ENCODE measurements at regions not wholly inside any gene's neighbourhood (a gene's known extent, or its start where the extent isn't known, plus 50 kb on each side); places are given as distances from the start of the nearest gene placed in this dataset.
"Not testable (repeated sequence)": the region's sequence is repeated elsewhere in the genome, so short reads cannot be mapped to it uniquely, and the experiment has no call there.

DNA sequence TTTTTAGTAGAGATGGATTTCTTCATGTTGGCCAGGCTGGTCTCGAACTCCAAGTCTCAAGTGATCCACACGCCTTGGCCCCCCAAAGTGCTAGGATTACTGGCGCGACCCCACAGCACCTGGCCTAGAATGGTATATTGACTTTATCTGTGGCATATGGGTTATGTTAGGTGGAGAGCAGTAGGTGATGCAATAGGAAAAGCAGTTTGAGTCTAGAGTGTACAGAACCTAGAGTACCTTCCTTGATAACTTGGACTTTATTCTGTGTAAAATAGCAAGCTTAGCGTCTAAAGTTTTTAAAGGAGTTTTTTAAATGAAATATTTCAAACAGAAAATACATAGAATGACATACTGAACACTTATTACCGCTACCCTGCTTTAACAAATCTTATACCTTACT is 139.5 kb upstream of the XIST start:
- Mint-ChIP-seq H3K27ac (no peak overlapping the region), H3K36me3 (ENCODE audit: low read depth) (peaks cover 20% of the 10 kb centered on the region), H3K4me3 (no peak overlapping the region), H3K4me1 (peaks cover 3% of the 10 kb centered on the region), H3K9me3 (no peaks in the 10 kb centered on the region), H3K27me3 (no peaks in the 10 kb centered on the region)
- intact Hi-C loops (cut with micrococcal nuclease) = no loop called here
- DNase-seq = no peak

DNA sequence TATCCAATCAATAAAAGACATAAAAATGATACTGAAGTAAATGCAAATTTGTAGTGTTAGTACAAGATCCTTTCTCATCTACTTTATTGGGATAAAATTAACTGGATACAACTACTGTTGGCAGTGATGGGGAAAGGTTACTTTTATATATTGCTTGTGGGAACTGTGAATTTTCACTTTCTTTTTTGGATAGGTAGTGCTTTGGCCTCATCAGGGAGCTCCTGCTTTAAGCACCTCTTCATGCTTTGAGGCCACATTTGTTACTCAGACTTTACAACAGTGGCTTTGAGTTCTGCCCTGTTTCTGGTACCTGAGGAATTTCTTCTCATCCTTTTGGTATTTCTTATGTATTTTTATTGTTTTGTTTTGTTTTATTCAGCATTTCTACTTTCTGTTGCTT is 134.7 kb upstream of the XIST start:
- no peak overlapping the region for H3K4me3 Mint-ChIP-seq
- H3K4me1 Mint-ChIP-seq = peaks cover 3% of the 10 kb centered on the region
- intact Hi-C loops (cut with micrococcal nuclease) = no loop called here
- H3K27me3 Mint-ChIP-seq = no peaks in the 10 kb centered on the region
- H3K9me3 Mint-ChIP-seq = no peaks in the 10 kb centered on the region
- DNase-seq = no peak
- no peak overlapping the region for H3K27ac Mint-ChIP-seq
- H3K36me3 Mint-ChIP-seq (ENCODE audit: low read depth) = peaks cover 21% of the 10 kb centered on the region

DNA sequence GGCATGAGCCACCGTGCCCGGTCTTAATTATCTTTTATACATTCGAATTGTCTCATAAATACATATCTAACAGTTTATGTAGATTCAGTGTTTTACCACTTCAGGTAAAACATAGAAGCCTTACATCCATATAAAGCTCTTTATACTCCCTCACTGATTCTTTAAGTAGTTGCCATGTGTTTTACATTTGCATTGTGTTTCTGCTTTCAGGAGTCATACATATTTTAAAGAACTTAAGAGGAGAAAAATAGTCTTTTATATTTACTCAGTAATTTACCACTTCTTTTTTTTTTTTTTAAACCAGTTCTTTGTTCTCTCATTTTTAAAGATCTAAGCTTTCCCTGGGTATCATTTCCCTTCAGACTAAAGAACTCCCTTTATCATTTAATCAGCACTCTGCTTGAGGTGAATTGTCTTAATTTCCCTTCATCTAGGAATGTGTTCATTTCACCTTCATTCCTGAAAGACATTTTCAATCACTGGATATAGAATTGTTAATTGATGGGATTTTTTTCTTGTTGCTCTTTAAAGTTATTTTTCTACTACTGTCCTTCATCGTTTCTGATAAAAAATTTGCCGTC is 127.1 kb upstream of the XIST start:
- Mint-ChIP-seq H3K4me1 (peaks cover 8% of the 10 kb centered on the region), H3K27ac (no peak overlapping the region)
- intact Hi-C loops (cut with micrococcal nuclease) = no loop called here

DNA sequence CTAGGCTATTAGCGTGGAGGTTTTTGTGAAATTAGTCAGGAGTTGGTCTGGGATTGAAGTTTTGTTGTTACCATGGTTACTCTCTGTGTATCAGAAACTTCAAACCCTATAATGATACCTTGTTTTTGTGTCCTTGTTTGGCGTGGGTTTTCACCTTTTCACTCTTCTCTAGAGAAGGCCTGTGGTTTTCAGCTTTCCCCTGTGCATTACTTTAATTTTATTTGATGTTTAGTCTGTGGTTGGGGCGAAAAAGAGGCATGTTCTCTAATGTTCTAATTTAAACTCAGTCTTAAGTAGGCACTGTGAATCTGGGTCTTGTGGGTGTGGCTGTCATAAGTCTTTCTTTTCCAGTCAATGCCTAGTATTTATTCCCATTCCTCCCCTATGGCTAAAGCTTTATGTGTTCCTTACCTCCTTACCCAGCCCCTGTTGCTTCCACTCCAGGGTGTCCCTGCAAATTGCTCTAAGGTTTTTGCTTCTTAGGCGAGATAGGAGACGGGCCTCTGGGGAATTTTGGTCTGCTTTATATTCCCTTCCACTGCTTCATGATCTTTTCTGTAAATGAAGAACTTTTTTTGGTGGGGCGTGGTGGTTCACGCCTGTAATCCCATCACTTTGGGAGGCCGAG is 125.1 kb upstream of the XIST start:
- H3K27ac Mint-ChIP-seq = peak overlapping the region; percentile 78
- peaks cover 8% of the 10 kb centered on the region for H3K4me1 Mint-ChIP-seq
- intact Hi-C loops (cut with micrococcal nuclease) = loop anchor here (2.0 kb wide), 1 partner anchor 33 kb away; no protein-coding TSS in a partner anchor
- H3K27me3 Mint-ChIP-seq = no peaks in the 10 kb centered on the region
- H3K36me3 Mint-ChIP-seq (ENCODE audit: low read depth) = peaks cover 6% of the 10 kb centered on the region
- peak overlapping the region; percentile 52 for H3K4me3 Mint-ChIP-seq
- no peaks in the 10 kb centered on the region for H3K9me3 Mint-ChIP-seq
- peak; percentile 68 for DNase-seq

More for the DNA sequence above, 127.1 kb upstream of the XIST start:
- DNase-seq = no peak
- H3K27me3 Mint-ChIP-seq = no peaks in the 10 kb centered on the region
- H3K9me3 Mint-ChIP-seq = no peaks in the 10 kb centered on the region
- H3K4me3 Mint-ChIP-seq = no peak overlapping the region
- peaks cover 11% of the 10 kb centered on the region for H3K36me3 Mint-ChIP-seq (ENCODE audit: low read depth)

DNA sequence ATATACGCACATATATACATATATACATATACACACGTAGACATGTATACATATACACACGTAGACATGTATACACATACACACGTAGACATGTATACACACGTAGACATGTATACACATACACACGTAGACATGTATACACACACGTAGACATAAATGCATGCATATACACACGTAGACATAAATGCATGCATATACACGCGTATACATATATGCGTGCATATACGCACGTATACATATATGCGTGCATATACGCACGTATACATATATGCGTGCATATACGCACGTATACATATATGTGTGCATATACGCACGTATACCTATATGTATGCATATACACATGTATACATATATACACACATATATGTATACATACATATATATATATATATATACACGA is 114.9 kb upstream of the XIST start:
- H3K36me3 Mint-ChIP-seq (ENCODE audit: low read depth) = peaks cover 15% of the 10 kb centered on the region
- H3K9me3 Mint-ChIP-seq; intact Hi-C loops (cut with micrococcal nuclease); H3K4me3 Mint-ChIP-seq; DNase-seq; H3K27ac Mint-ChIP-seq; H3K4me1 Mint-ChIP-seq; H3K27me3 Mint-ChIP-seq: not testable (repeated sequence)

DNA sequence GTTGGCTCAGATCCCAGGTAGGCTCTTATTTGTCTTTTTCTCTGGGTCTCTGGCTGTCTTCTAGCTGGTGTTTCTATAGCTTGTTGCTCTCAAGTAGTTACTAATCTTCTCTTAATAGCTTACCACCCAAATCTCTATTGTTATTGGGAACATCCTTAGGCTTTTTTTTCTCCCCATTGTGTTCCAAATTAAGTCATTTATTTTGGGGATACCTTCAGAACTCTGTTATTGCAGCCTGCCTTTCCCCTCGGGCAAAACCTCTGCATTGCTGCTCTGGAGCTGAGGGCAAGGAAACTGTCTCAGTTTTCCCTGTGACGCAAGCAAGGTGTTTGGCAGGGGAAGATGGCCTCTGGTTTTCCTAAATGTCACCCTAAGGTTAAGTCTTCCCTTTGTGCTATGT is 113.3 kb upstream of the XIST start:
- H3K9me3 Mint-ChIP-seq = no peaks in the 10 kb centered on the region
- H3K27me3 Mint-ChIP-seq = no peaks in the 10 kb centered on the region

DNA sequence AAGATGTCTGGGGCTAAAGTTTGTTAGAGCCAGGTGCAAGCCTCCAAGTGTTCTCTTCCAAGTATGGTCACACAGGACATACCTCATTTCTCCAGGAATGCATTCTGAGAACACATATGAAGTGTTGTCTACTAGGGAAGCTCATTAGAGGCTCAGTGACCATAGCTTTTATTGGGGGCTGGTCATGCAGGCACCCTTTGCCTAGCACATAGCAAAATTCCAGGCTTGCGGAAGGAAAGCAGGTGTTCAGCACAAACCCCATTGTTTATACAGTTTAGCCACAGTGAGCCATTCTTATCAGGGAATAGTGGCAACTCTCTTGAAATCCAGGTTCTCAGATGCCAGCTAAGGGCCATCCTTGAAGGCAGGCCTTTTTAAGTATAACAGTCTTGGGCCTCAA is 112.1 kb upstream of the XIST start:
- Mint-ChIP-seq H3K9me3 (no peaks in the 10 kb centered on the region), H3K4me3 (no peak overlapping the region), H3K27ac (no peak overlapping the region), H3K4me1 (peaks cover 3% of the 10 kb centered on the region), H3K27me3 (no peaks in the 10 kb centered on the region), H3K36me3 (ENCODE audit: low read depth) (peaks cover 11% of the 10 kb centered on the region)
- intact Hi-C loops (cut with micrococcal nuclease) = no loop called here
- DNase-seq = no peak

More for the DNA sequence above, 113.3 kb upstream of the XIST start:
- Mint-ChIP-seq H3K4me3 (no peak overlapping the region), H3K4me1 (peaks cover 2% of the 10 kb centered on the region), H3K36me3 (ENCODE audit: low read depth) (peaks cover 15% of the 10 kb centered on the region), H3K27ac (no peak overlapping the region)
- DNase-seq = no peak
- intact Hi-C loops (cut with micrococcal nuclease) = no loop called here

DNA sequence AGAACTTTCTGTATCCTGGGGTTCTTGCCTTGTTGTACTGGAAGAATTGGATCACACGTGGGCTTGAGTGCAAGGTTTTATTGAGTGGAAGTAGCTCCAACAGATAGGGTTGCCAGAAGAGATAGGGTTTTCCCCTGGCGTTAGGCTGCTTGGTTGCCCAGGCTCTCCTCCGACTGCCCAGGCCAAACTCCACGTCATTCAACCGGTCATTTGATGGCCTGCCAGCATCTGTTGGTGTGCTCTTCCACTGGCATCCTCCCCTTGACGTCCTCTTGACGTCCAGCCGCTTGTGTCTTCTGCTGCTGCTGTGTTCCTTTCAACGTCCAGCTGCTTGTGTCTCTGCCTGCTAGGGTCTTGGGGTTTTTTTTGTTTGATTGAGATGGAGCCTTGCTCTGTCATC is 111.2 kb upstream of the XIST start:
- Mint-ChIP-seq H3K4me1 (peaks cover 3% of the 10 kb centered on the region), H3K27ac (no peak overlapping the region), H3K27me3 (no peaks in the 10 kb centered on the region), H3K9me3 (no peaks in the 10 kb centered on the region), H3K36me3 (ENCODE audit: low read depth) (peaks cover 7% of the 10 kb centered on the region), H3K4me3 (no peak overlapping the region)
- DNase-seq = no peak
- intact Hi-C loops (cut with micrococcal nuclease) = no loop called here

DNA sequence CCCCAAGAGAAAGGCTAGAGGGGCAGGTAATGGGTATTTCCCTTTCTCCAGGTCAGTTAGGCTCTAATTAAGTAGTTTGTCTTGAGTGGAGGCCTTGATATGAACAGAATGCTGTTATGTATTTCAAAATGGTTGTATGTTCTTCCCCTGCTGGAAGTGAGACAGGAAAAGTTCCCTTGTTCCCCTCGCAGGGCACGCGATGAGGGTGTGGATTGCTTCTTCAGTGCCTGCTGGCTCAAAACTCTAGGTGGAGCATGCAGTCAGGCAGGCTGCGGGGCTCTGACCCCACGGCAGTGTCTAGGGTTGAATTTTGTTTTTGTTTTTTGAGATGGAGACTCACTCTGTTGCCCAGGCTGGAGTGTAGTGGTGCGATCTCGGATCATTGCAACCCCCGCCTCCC is 110.4 kb upstream of the XIST start:
- no peaks in the 10 kb centered on the region for H3K9me3 Mint-ChIP-seq
- peaks cover 5% of the 10 kb centered on the region for H3K4me1 Mint-ChIP-seq
- intact Hi-C loops (cut with micrococcal nuclease) = no loop called here
- H3K27me3 Mint-ChIP-seq = no peaks in the 10 kb centered on the region
- no peak for DNase-seq
- H3K36me3 Mint-ChIP-seq (ENCODE audit: low read depth) = peaks cover 9% of the 10 kb centered on the region
- H3K4me3 Mint-ChIP-seq = no peak overlapping the region
- H3K27ac Mint-ChIP-seq = no peak overlapping the region

DNA sequence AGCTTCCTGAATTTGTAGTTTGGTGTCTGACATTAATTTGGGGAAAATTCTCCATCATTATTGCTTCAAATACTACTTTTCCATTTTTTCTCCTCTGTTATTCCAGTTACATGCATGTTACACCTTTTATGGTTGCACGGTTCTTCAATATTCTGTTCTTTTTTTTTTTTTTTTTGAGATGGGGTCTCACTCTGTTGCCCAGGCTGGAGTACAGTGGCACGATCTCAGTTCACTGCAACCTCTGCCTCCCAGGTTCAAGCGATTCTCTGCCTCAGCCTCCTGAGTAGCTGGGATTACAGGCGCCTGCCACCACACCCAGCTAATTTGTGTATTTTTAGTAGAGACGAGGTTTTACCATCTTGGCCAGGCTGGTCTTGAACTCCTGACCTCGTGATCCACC is 109.4 kb upstream of the XIST start:
- H3K4me3 Mint-ChIP-seq; H3K9me3 Mint-ChIP-seq; H3K36me3 Mint-ChIP-seq (ENCODE audit: low read depth); H3K4me1 Mint-ChIP-seq; H3K27ac Mint-ChIP-seq; intact Hi-C loops (cut with micrococcal nuclease); DNase-seq; H3K27me3 Mint-ChIP-seq: not testable (repeated sequence)

DNA sequence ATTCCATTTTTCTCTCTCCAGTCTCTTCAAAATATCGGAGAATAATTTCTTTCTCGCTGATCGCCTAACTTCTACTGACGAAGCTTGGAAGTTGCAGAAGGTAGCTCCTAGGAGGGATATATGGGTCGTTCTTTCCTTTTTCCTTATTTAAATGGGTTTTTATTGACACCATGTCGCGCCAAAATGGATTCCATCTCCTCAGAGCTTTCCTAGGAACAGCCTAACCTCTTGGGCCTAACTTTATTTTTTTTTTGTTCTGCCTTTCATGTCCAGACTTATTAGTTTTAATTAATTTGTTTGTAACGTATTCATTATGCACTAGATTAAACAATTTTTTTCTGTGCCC is 92.0 kb upstream of the XIST start:
- no peak for DNase-seq
- intact Hi-C loops (cut with micrococcal nuclease) = loop anchor here (1.0 to 10.0 kb wide), 4 partner anchors 32 to 380 kb away; partner anchors contain the start of gene CHIC1
- peaks cover 18% of the 10 kb centered on the region for H3K4me1 Mint-ChIP-seq
- H3K4me3 Mint-ChIP-seq = peak overlapping the region; percentile 86
- no peaks in the 10 kb centered on the region for H3K27me3 Mint-ChIP-seq
- H3K9me3 Mint-ChIP-seq = no peaks in the 10 kb centered on the region
- peaks cover 16% of the 10 kb centered on the region for H3K36me3 Mint-ChIP-seq (ENCODE audit: low read depth)
- peak overlapping the region; percentile 90 for H3K27ac Mint-ChIP-seq

DNA sequence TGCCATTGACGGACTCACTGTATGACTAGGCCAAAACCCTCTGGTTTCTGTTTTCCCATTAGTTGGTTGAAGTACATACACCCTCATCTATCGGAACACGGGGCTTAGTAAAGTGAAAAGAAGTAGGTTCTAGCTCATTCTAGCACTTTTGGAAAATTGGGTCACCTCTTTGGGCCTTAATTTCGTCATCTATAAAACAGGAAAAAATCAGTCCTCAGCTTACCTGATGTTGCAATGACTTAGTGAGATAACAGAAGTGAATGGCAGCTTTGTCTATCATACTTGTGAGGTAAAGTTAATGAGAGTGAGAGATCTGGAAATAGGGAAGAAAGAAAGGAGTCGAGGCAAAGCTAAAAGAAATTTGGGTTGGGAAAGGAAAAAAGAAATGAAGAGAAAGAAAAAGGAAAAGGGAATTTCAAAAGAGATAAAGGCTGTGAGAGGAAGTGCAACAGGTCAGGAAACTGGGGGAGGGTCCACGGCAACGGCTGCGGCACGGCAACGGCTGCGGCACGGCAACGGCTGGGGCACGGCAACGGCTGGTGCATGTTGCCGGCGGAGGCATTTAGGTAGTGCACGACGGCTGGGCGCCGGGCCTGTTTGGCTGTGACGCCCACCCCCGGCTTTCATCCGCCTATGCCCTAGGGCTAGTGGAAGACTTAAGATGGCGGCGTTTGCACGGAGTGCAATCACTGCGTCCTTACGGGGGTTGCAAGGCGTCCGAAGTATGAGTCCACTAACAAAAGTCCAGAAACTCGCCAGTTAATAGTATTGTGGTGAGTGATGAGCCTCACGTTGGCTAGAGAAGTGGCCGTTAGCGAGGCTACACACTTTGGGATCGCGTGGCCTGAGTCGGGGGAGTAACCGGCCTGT is 91.4 kb upstream of the XIST start:
- peaks cover 15% of the 10 kb centered on the region for H3K36me3 Mint-ChIP-seq (ENCODE audit: low read depth)
- H3K4me3 Mint-ChIP-seq = peak overlapping the region; percentile 86
- peak overlapping the region; percentile 90 for H3K27ac Mint-ChIP-seq
- no peaks in the 10 kb centered on the region for H3K9me3 Mint-ChIP-seq
- peaks cover 18% of the 10 kb centered on the region for H3K4me1 Mint-ChIP-seq
- intact Hi-C loops (cut with micrococcal nuclease) = loop anchor here (1.0 to 10.0 kb wide), 4 partner anchors 33 to 379 kb away; partner anchors contain the start of gene CHIC1
- H3K27me3 Mint-ChIP-seq = no peaks in the 10 kb centered on the region
- peak; percentile 95 for DNase-seq

DNA sequence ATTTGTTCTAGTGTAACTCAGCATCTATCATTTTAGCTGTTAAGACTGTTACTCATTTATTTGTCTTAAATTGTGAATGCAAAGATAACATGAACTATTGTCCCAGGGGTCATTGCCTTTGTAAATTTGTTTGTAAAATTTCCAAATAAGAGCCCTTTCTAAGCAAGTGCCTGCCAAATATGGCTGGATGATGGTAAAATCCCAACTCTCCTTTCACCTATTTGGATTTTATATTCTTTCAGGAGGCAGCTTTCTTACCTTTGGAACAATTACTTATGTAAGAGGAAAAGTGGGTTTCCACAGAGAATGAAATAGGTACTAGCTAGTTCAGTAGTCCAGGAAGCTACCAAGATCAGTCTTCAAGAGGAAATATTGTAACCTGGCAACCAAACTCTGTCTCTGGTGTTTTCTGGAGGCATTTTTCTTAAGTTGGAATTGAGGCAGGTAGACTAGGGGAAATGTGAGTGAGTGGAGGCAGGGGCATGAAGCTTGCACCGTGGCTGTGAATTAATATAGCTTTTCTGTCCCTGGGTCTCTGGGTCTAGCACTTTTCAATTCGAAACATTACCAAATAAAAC is 88.5 kb upstream of the XIST start:
- no peak for DNase-seq
- peaks cover 11% of the 10 kb centered on the region for H3K4me1 Mint-ChIP-seq
- no peaks in the 10 kb centered on the region for H3K27me3 Mint-ChIP-seq
- intact Hi-C loops (cut with micrococcal nuclease) = loop anchor here (10.0 kb wide), 2 partner anchors 74 to 376 kb away; partner anchors contain the start of gene CHIC1
- no peaks in the 10 kb centered on the region for H3K9me3 Mint-ChIP-seq
- peaks cover 7% of the 10 kb centered on the region for H3K36me3 Mint-ChIP-seq (ENCODE audit: low read depth)
- H3K4me3 Mint-ChIP-seq = no peak overlapping the region
- no peak overlapping the region for H3K27ac Mint-ChIP-seq

DNA sequence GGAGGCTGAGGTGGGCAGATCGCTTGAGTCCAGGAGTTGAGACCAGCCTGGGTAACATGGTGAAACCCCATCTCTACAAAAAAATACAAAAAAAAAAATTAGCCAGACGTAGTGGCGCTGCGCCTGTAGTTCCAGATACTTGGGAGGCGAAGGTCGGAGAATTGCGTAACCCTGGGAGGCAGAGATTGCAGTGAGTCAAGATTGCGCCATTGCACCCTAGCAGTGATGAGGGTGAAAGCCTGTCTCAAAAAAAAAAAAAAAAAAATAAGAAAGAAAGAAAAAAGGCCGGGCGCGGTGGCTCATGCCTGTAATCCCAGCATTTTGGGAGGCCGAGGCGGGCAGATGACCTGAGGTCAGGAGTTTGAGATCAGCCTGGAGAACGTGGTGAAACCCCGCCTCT is 85.3 kb upstream of the XIST start:
- H3K4me1 Mint-ChIP-seq; DNase-seq; H3K36me3 Mint-ChIP-seq (ENCODE audit: low read depth); H3K9me3 Mint-ChIP-seq; intact Hi-C loops (cut with micrococcal nuclease); H3K27ac Mint-ChIP-seq; H3K4me3 Mint-ChIP-seq; H3K27me3 Mint-ChIP-seq: not testable (repeated sequence)
